ENCODE measurements at regions not wholly inside any gene's neighbourhood (a gene's known extent, or its start where the extent isn't known, plus 50 kb on each side); places are given as distances from the start of the nearest gene placed in this dataset.

GRCh38 chr5:61766141-61766540, 434.1 kb downstream of the ZSWIM6 start:
- H3F3A ChIP-seq (ENCODE audit: control insufficient read depth, insufficient read depth), result no peaks in the 10 kb centered on the region
- no peak overlapping the region for H3K27ac ChIP-seq (ENCODE audit: low read depth, low read length)
- no peak overlapping the region for H3K4me3 ChIP-seq (ENCODE audit: low read length)
- H4K20me1 ChIP-seq (ENCODE audit: control insufficient read depth, insufficient read depth, low read depth, low read length), result no peaks in the 10 kb centered on the region
- no peak overlapping the region for H3K4me2 ChIP-seq (ENCODE audit: low read length)
- no peaks in the 10 kb centered on the region for H3K79me2 ChIP-seq (ENCODE audit: control insufficient read depth, low read length)
- H3K9me2 ChIP-seq (replicated peaks; ENCODE audit: control insufficient read depth, low read length), result no peaks in the 10 kb centered on the region
- TF ChIP-seq EZH2phosphoT487 (IDR thresholded peaks at IDR 0.05; ENCODE audit: borderline replicate concordance, low read length) (no peak), CTCF (IDR thresholded peaks at IDR 0.05; ENCODE audit: low read depth, low read length, poor library complexity, severe bottlenecking) (no peak)
- H3K9me3 ChIP-seq (ENCODE audit: control insufficient read depth, insufficient read depth, low read length), result no peaks in the 10 kb centered on the region
- no peaks in the 10 kb centered on the region for H3K36me3 ChIP-seq (ENCODE audit: control insufficient read depth, low read length)
- H3K4me1 ChIP-seq (ENCODE audit: control insufficient read depth, low read length), result no peaks in the 10 kb centered on the region
- H3K27me3 ChIP-seq (ENCODE audit: control insufficient read depth, low read length), result 0 out of 2 replicates have a peak, but pooled peaks cover 3% of the 10 kb centered on the region

DNA sequence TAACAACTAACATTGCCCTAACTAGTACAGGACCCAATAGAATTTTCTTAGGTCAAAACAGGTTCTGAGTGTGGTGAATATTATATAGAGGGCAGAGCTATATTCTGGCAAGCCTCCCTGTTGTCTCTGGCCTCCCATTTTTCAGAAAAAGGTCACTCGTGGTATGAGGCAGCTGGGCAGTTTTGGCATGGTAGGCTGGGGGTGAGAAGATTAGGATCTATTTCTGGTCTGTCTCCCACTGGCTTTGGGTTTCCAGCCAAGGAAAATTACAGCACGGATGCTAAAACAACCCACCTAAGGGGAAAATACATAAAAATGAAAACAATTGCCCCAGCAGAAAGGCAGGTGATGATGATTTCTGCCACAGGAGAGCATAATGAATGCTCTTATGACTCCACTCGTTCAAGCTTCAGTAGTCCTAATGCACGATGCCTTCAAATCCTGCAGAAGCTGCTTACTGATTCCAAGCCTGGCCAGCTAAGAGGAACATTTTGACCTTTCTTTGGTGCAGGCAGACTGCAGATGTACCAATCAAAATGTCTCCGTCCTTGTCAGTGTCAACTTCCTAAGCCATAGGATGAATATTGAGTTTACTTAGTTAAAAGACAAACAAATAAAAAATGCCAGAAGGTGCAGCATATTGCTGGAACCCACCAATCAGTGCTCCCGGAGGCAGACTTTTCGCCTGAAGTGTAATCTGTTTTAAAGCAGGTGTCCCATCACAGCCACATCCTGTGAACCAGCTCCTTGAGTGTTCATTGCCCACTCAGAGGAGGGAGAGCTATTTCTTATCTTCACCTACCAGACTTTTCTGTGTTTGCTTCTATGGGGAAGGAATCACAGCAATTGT, 435.4 kb downstream of the ZSWIM6 start:
- H3K27ac ChIP-seq (ENCODE audit: low read depth, low read length), result no peak overlapping the region
- H3K79me2 ChIP-seq (ENCODE audit: control insufficient read depth, low read length), result no peaks in the 10 kb centered on the region
- H3K4me3 ChIP-seq (ENCODE audit: low read length), result no peak overlapping the region
- H3K4me1 ChIP-seq (ENCODE audit: control insufficient read depth, low read length), result no peaks in the 10 kb centered on the region
- no peaks in the 10 kb centered on the region for H3K9me2 ChIP-seq (replicated peaks; ENCODE audit: control insufficient read depth, low read length)
- no peaks in the 10 kb centered on the region for H3K9me3 ChIP-seq (ENCODE audit: control insufficient read depth, insufficient read depth, low read length)
- H3K27me3 ChIP-seq (ENCODE audit: control insufficient read depth, low read length), result 0 out of 2 replicates have a peak, but pooled peaks cover 3% of the 10 kb centered on the region
- H3K4me2 ChIP-seq (ENCODE audit: low read length), result no peak overlapping the region
- H4K20me1 ChIP-seq (ENCODE audit: control insufficient read depth, insufficient read depth, low read depth, low read length), result no peaks in the 10 kb centered on the region
- no peaks in the 10 kb centered on the region for H3K36me3 ChIP-seq (ENCODE audit: control insufficient read depth, low read length)
- H3F3A ChIP-seq (ENCODE audit: control insufficient read depth, insufficient read depth), result no peaks in the 10 kb centered on the region
- no peak for TF ChIP-seq CTCF (IDR thresholded peaks at IDR 0.05; ENCODE audit: low read depth, low read length, poor library complexity, severe bottlenecking)
- TF ChIP-seq EZH2phosphoT487 (IDR thresholded peaks at IDR 0.05; ENCODE audit: borderline replicate concordance, low read length), result no peak

DNA sequence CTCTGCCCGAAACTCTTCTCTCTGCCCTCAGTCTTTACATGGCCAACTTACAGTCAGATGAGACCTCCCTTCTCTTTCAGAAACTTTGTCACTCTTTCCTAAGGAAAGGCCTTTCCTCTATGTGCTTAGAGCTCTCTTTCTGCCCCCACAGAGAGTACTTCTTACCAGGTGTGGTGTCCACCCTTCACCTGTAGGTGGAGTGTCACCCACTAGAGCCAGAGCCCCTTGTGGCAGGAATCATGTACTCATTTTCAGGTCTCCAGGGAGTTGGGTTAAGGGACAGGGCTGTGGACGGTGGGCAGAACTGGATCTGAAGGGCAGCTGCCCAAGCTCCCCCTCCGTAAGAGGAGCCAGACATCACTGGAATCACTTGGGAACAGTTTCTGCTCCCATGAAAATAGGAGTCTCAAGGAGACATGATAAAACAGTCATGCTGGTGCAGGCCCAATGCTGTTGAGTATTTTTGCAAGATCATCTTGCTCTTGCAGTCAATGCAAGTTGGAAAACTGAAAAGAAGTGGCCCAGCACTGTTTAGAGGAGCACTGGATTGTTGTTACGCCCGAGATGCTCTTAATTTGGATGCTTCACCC, 436.7 kb downstream of the ZSWIM6 start:
- Histone ChIP-seq H3K27me3 (ENCODE audit: control insufficient read depth, low read length) (0 out of 2 replicates have a peak, but pooled peaks cover 3% of the 10 kb centered on the region), H3K9me2 (replicated peaks; ENCODE audit: control insufficient read depth, low read length) (no peaks in the 10 kb centered on the region), H3K27ac (ENCODE audit: low read depth, low read length) (no peak overlapping the region), H4K20me1 (ENCODE audit: control insufficient read depth, insufficient read depth, low read depth, low read length) (no peaks in the 10 kb centered on the region), H3K79me2 (ENCODE audit: control insufficient read depth, low read length) (no peaks in the 10 kb centered on the region), H3K9me3 (ENCODE audit: control insufficient read depth, insufficient read depth, low read length) (no peaks in the 10 kb centered on the region), H3K36me3 (ENCODE audit: control insufficient read depth, low read length) (no peaks in the 10 kb centered on the region), H3F3A (ENCODE audit: control insufficient read depth, insufficient read depth) (no peaks in the 10 kb centered on the region), H3K4me3 (ENCODE audit: low read length) (no peak overlapping the region), H3K4me1 (ENCODE audit: control insufficient read depth, low read length) (no peaks in the 10 kb centered on the region), H3K4me2 (ENCODE audit: low read length) (no peak overlapping the region)
- TF ChIP-seq EZH2phosphoT487 (IDR thresholded peaks at IDR 0.05; ENCODE audit: borderline replicate concordance, low read length) (no peak), CTCF (IDR thresholded peaks at IDR 0.05; ENCODE audit: low read depth, low read length, poor library complexity, severe bottlenecking) (peak; percentile 92)

All from DOHH2 (cell line).